GM23338 (cell line): ENCODE measurements at regions not wholly inside any gene's neighbourhood (a gene's known extent, or its start where the extent isn't known, plus 50 kb on each side); places are given as distances from the start of the nearest gene placed in this dataset.

Experiments
- ATAC-seq: fragments of 200-7000 bp; cut with Tn5 transposase; 3 replicates; pipeline ENCODE4 v1.9.1; 2020
- DNase-seq: peaks from one replicate; pipeline ENCODE4 v3.0.0-alpha.2; 2015; ENCODE audit warnings: low spot score
- H2AFZ ChIP-seq: fragments of 200-600 bp; sonication (generic); 2 replicates; pipeline ENCODE4 v1.8.0; 2016; ENCODE audit warnings: antibody characterized with exemption, mild to moderate bottlenecking, moderate library complexity
- H3F3A ChIP-seq: fragments of 200-600 bp; sonication (generic); replicated peaks from 2 replicates; pipeline ENCODE4 v1.8.0; 2017; ENCODE audit warnings: antibody characterized with exemption, mixed run types, low read depth
- H3K27ac ChIP-seq: fragments of 200-600 bp; sonication (generic); 2 replicates; pipeline ENCODE4 v1.6.1; 2016; ENCODE audit warnings: low read depth
- H3K27me3 ChIP-seq: fragments of 200-600 bp; sonication (generic); 2 replicates; pipeline ENCODE4 v1.8.0; 2016; ENCODE audit warnings: mild to moderate bottlenecking, mixed run types, moderate library complexity; ENCODE audit not compliant: insufficient read depth
- H3K36me3 ChIP-seq: fragments of 200-600 bp; sonication (generic); 2 replicates; pipeline ENCODE4 v1.8.0; 2016; ENCODE audit warnings: mild to moderate bottlenecking; ENCODE audit not compliant: insufficient read depth
- H3K4me1 ChIP-seq: fragments of 200-600 bp; sonication (generic); 2 replicates; pipeline ENCODE4 v1.8.0; 2016; ENCODE audit warnings: mild to moderate bottlenecking, moderate library complexity; ENCODE audit not compliant: insufficient read depth
- H3K4me2 ChIP-seq: fragments of 200-600 bp; sonication (generic); 2 replicates; pipeline ENCODE4 v1.7.1; 2017; ENCODE audit warnings: mixed run types
- H3K4me3 ChIP-seq: fragments of 200-600 bp; sonication (generic); 2 replicates; pipeline ENCODE4 v1.6.1; 2016; ENCODE audit warnings: mixed run types
- H3K79me2 ChIP-seq: fragments of 200-600 bp; sonication (generic); replicated peaks from 2 replicates; pipeline ENCODE4 v1.8.0; 2017; ENCODE audit warnings: mild to moderate bottlenecking; ENCODE audit not compliant: insufficient read depth
- H3K9me2 ChIP-seq: fragments of 200-600 bp; sonication (generic); 2 replicates; pipeline ENCODE4 v1.8.0; 2017; ENCODE audit not compliant: insufficient read depth
- H4K20me1 ChIP-seq: fragments of 200-600 bp; sonication (generic); replicated peaks from 2 replicates; pipeline ENCODE4 v1.8.0; 2017; ENCODE audit warnings: mild to moderate bottlenecking; ENCODE audit not compliant: insufficient read depth
- H3K27ac Mint-ChIP-seq: 2 replicates; pipeline ENCODE4 v1.8.0; 2020; ENCODE audit warnings: inconsistent platforms, mild to moderate bottlenecking, moderate library complexity, mixed read lengths
- H3K27me3 Mint-ChIP-seq: 3 replicates; pipeline ENCODE4 v1.8.0; 2022; ENCODE audit warnings: low read depth, mild to moderate bottlenecking, moderate library complexity, mixed read lengths, inconsistent platforms; ENCODE audit not compliant: insufficient read depth, poor library complexity
- H3K36me3 Mint-ChIP-seq: 3 replicates; pipeline ENCODE4 v1.8.0; 2021; ENCODE audit warnings: low read depth, mild to moderate bottlenecking, inconsistent platforms, moderate library complexity, mixed read lengths
- H3K4me1 Mint-ChIP-seq: 3 replicates; pipeline ENCODE4 v1.8.0; 2020; ENCODE audit warnings: mild to moderate bottlenecking, inconsistent platforms, mixed read lengths
- H3K4me3 Mint-ChIP-seq: 3 replicates; pipeline ENCODE4 v1.8.0; 2021; ENCODE audit warnings: moderate library complexity, mild to moderate bottlenecking, inconsistent platforms, mixed read lengths
- H3K9me3 Mint-ChIP-seq: 3 replicates; pipeline ENCODE4 v1.8.0; 2020; ENCODE audit warnings: moderate library complexity, mild to moderate bottlenecking, inconsistent platforms, mixed read lengths
- CREB1 ChIP-seq: fragments of 250-450 bp; sonication (Bioruptor Pico); IDR thresholded peaks from 2 replicates; pipeline ENCODE4 v1.5.0; 2020; ENCODE audit warnings: low read depth, mild to moderate bottlenecking, moderate library complexity
- CTCF ChIP-seq, 2 experiments: fragments of 200-600 bp in 1 of 2; sonication (generic) in 1 of 2; conservative IDR thresholded peaks; 2 replicates each; pipeline versions ENCODE4 v1.5.1 to v1.6.1; 2016 to 2017; ENCODE audit warnings: antibody characterized with exemption in 2 of 2, low read depth in 2 of 2, mild to moderate bottlenecking in 2 of 2, moderate library complexity in 1 of 2
- ETS1 ChIP-seq: IDR thresholded peaks from 2 replicates; pipeline ENCODE4 v1.6.1; 2016; ENCODE audit warnings: antibody characterized with exemption
- EZH2 ChIP-seq: fragments of 200-600 bp; sonication (generic); IDR thresholded peaks from one replicate; pipeline ENCODE4 v1.8.0; 2017; ENCODE audit warnings: antibody characterized with exemption, mild to moderate bottlenecking, low read depth; ENCODE audit not compliant: unreplicated experiment
- JUNB ChIP-seq: IDR thresholded peaks from one replicate; pipeline ENCODE4 v1.6.1; 2016; ENCODE audit warnings: antibody characterized with exemption; ENCODE audit not compliant: unreplicated experiment
- STAT1 ChIP-seq: IDR thresholded peaks from one replicate; pipeline ENCODE4 v1.6.1; 2016; ENCODE audit warnings: antibody characterized with exemption; ENCODE audit not compliant: unreplicated experiment
- ZNF331 ChIP-seq: fragments of 250-450 bp; sonication (Bioruptor Pico); IDR thresholded peaks from 2 replicates; pipeline ENCODE4 v1.5.0; 2020; ENCODE audit warnings: low read depth, mild to moderate bottlenecking, moderate library complexity
- ZNF462 ChIP-seq: fragments of 250-450 bp; sonication (Bioruptor Pico); IDR thresholded peaks from 2 replicates; pipeline ENCODE4 v1.5.0; 2020; ENCODE audit warnings: mild to moderate bottlenecking, moderate library complexity

- TF ChIP-seq ZNF462 (no peak), EZH2 (no peak), STAT1 (no peak), ETS1 (no peak), JUNB (no peak), CTCF (conservative IDR thresholded peaks at IDR 0.05; ENCODE audit: low read depth in 2 of 2) (no peak)
These were observed 446.3 kb downstream of the KLF12 start (continued) for GRCh38 chr13:73687929-73688328.

GRCh38 chr13:73687087-73687486 is 447.1 kb downstream of the KLF12 start:
- H3K4me2 ChIP-seq: no peak overlapping the region
- H3K4me3 Mint-ChIP-seq: no peak overlapping the region
- H3K9me3 Mint-ChIP-seq: no peaks in the 10 kb centered on the region
- no peaks in the 10 kb centered on the region for H4K20me1 ChIP-seq
- DNase-seq (no peak), ATAC-seq (no peak)
- H2AFZ ChIP-seq: no peak overlapping the region
- peaks cover 6% of the 10 kb centered on the region; the same call in 1 of the 2 replicates for H3K4me1 ChIP-seq
- no peak overlapping the region for H3K27ac Mint-ChIP-seq
- TF ChIP-seq CREB1 (CRISPR knock-in tag): no peak
- TF ChIP-seq ZNF331 (CRISPR knock-in tag): no peak
- no peak for TF ChIP-seq JUNB
- no peak overlapping the region for H3K4me3 ChIP-seq
- no peaks in the 10 kb centered on the region for H3K9me2 ChIP-seq
- H3K4me1 Mint-ChIP-seq: peaks cover 9% of the 10 kb centered on the region; the same call in 2 of the 3 replicates
- no peaks in the 10 kb centered on the region for H3K79me2 ChIP-seq
- H3K27me3 ChIP-seq: no peaks in the 10 kb centered on the region
- no peaks in the 10 kb centered on the region for H3K27me3 Mint-ChIP-seq
- H3K36me3 ChIP-seq: no peaks in the 10 kb centered on the region
- no peaks in the 10 kb centered on the region for H3K36me3 Mint-ChIP-seq
- H3K27ac ChIP-seq: no peak overlapping the region
- no peaks in the 10 kb centered on the region for H3F3A ChIP-seq
